Endothelial cell of umbilical vein (primary cell): ENCODE measurements at regions not wholly inside any gene's neighbourhood (a gene's known extent, or its start where the extent isn't known, plus 50 kb on each side); places are given as distances from the start of the nearest gene placed in this dataset.

Experiments used
- BruUV-seq: library from RNA; stranded (reverse); fragments of 400-500 nt; replicated peaks from 2 replicates; lab custom pipeline; 2021; lab: Mats Ljungman, UMichigan
- CTCF ChIA-PET: fragments of 300-600, 350-600 bp; sonication (Branson Sonifier 250); formaldehyde crosslinking; loops from one replicate; lab custom pipeline; 2021; ENCODE audit warnings: antibody characterized with exemption, inconsistent platforms; lab: Charles Lee
- POLR2A ChIA-PET: fragments of 300-600, 350-600 bp; sonication (Branson Sonifier 250); formaldehyde crosslinking; loops from one replicate; lab custom pipeline; 2021; ENCODE audit warnings: antibody characterized with exemption, inconsistent platforms; lab: Charles Lee
- DNase-seq: peaks from one replicate; pipeline ENCODE4 v3.0.0-alpha.2; 2011; ENCODE audit warnings: low read depth, low spot score
- FAIRE-seq: peaks from 2 replicates; lab custom pipeline; 2011; peaks lifted over from hg19 to GRCh38; lab: Jason Lieb, UNC
- H2AFZ ChIP-seq: 2 replicates; pipeline ENCODE4 v1.6.0; 2012; ENCODE audit warnings: low read depth, low read length, control low read depth, inconsistent platforms
- H3K27ac ChIP-seq: 2 replicates; pipeline ENCODE4 v1.5.1; 2011; ENCODE audit warnings: low read depth, mild to moderate bottlenecking, control low read depth, low read length, moderate library complexity; ENCODE audit not compliant: insufficient read depth
- H3K27me3 ChIP-seq, 2 experiments: 2 replicates each; pipeline versions ENCODE4 v1.6.0 to v1.6.1; 2011; ENCODE audit warnings: low read length in 2 of 2, mixed read lengths in 1 of 2; ENCODE audit not compliant: control insufficient read depth in 2 of 2, insufficient read depth in 2 of 2
- H3K36me3 ChIP-seq, 2 experiments: 2 replicates in 1 of 2; 3 replicates in 1 of 2; pipeline ENCODE4 v1.5.1; 2011; ENCODE audit warnings: low read length in 2 of 2, mild to moderate bottlenecking in 1 of 2, moderate library complexity in 1 of 2; ENCODE audit not compliant: control insufficient read depth in 2 of 2, insufficient read depth in 2 of 2; ENCODE audit errors: extremely low read depth in 1 of 2
- H3K4me1 ChIP-seq: 3 replicates; pipeline ENCODE4 v1.5.1; 2011; ENCODE audit warnings: mild to moderate bottlenecking, low read length; ENCODE audit not compliant: control insufficient read depth, insufficient read depth; ENCODE audit errors: extremely low read depth
- H3K4me2 ChIP-seq: 2 replicates; pipeline ENCODE4 v1.6.1; 2011; ENCODE audit warnings: low read length, control low read depth, mixed read lengths; ENCODE audit not compliant: insufficient read depth
- H3K4me3 ChIP-seq, 3 experiments: fragments of 200-600 bp in 1 of 3; sonication (generic), shearing (Covaris generic) in 1 of 3; replicated peaks in 1 of 3; 2 replicates each; pipeline ENCODE4 v1.5.1; 2011 to 2016; ENCODE audit warnings: control low read depth in 3 of 3, low read length in 3 of 3, mild to moderate bottlenecking in 2 of 3, inconsistent platforms in 1 of 3, low read depth in 1 of 3, moderate library complexity in 1 of 3; ENCODE audit not compliant: insufficient read depth in 1 of 3
- H3K79me2 ChIP-seq: 2 replicates; pipeline ENCODE4 v1.6.0; 2012; ENCODE audit warnings: low read length, inconsistent platforms; ENCODE audit not compliant: control insufficient read depth, insufficient read depth
- H3K9ac ChIP-seq: replicated peaks from 2 replicates; pipeline ENCODE3; 2011; ENCODE audit warnings: low read length, control low read depth; ENCODE audit not compliant: insufficient read depth; ENCODE audit errors: extremely low read depth
- H3K9me1 ChIP-seq: replicated peaks from 3 replicates; pipeline ENCODE4 v1.6.0; 2011; ENCODE audit warnings: mild to moderate bottlenecking, low read length; ENCODE audit not compliant: control insufficient read depth, insufficient read depth; ENCODE audit errors: extremely low read depth
- H3K9me3 ChIP-seq: replicated peaks from 2 replicates; pipeline ENCODE4 v1.5.1; 2012; ENCODE audit warnings: low read length, inconsistent platforms; ENCODE audit not compliant: control insufficient read depth, insufficient read depth
- H4K20me1 ChIP-seq: replicated peaks from 2 replicates; pipeline ENCODE3; 2011; ENCODE audit warnings: mild to moderate bottlenecking, low read length; ENCODE audit not compliant: control insufficient read depth, insufficient read depth; ENCODE audit errors: extremely low read depth
- CTCF ChIP-seq, 2 donors: IDR thresholded peaks; 1 replicate in 1 of 2; 2 replicates in 1 of 2; pipeline ENCODE4 v1.5.1; 2011; ENCODE audit warnings: low read length in 2 of 2, mild to moderate bottlenecking in 2 of 2, moderate library complexity in 2 of 2, control low read depth in 1 of 2, inconsistent platforms in 1 of 2, low read depth in 1 of 2; ENCODE audit not compliant: insufficient read depth in 1 of 2; ENCODE audit errors: extremely low read depth in 1 of 2
- EZH2 ChIP-seq: IDR thresholded peaks from 2 replicates; pipeline ENCODE4 v1.6.1; 2012; ENCODE audit warnings: borderline replicate concordance, low read depth, mild to moderate bottlenecking, moderate library complexity, low read length, inconsistent platforms; ENCODE audit not compliant: severe bottlenecking
- FOS ChIP-seq: IDR thresholded peaks from 2 replicates; pipeline ENCODE4 v1.6.1; 2011; ENCODE audit warnings: mild to moderate bottlenecking, low read length, moderate library complexity, borderline replicate concordance; ENCODE audit not compliant: insufficient read depth
- GATA2 ChIP-seq: IDR thresholded peaks from 2 replicates; pipeline ENCODE4 v1.7.0; 2011; ENCODE audit warnings: low read depth, mild to moderate bottlenecking, moderate library complexity, mixed read lengths, low read length; ENCODE audit not compliant: insufficient read length, insufficient read depth
- JUN ChIP-seq: IDR thresholded peaks from 2 replicates; pipeline ENCODE4 v1.6.1; 2011; ENCODE audit warnings: borderline replicate concordance, low read depth; ENCODE audit not compliant: insufficient read length, insufficient read depth
- MAX ChIP-seq: IDR thresholded peaks from 2 replicates; pipeline ENCODE4 v1.6.1; 2011; ENCODE audit not compliant: insufficient read depth, insufficient read length
- MYC ChIP-seq: IDR thresholded peaks from one replicate; pipeline ENCODE4 v1.6.1; 2011; ENCODE audit warnings: mild to moderate bottlenecking, low read depth, low read length
- POLR2A ChIP-seq: IDR thresholded peaks from 2 replicates; pipeline ENCODE4 v1.6.1; 2012; ENCODE audit warnings: low read depth, mild to moderate bottlenecking, control low read depth, low read length
- POLR2AphosphoS5 ChIP-seq: IDR thresholded peaks from 2 replicates; pipeline ENCODE4 v1.6.1; 2012; ENCODE audit warnings: low read depth, mild to moderate bottlenecking, control low read depth, low read length, moderate library complexity; ENCODE audit not compliant: insufficient read depth
- dilution Hi-C: fragments of 300-500 bp; cut with MboI; formaldehyde crosslinking; loops from one replicate; pipeline ENCODE4 v1.15.0; 2019; ENCODE audit warnings: low sequenced_read_pairs; ENCODE audit not compliant: extremely low pct_ligation_motif_present
- intact Hi-C: fragments of 100-400 bp; cut with micrococcal nuclease; formaldehyde crosslinking; loops from one replicate; pipeline ENCODE4 v1.10.0; 2022

- no peak overlapping the region for H2AFZ ChIP-seq
- TF ChIP-seq MAX: no peak
- TF ChIP-seq MYC: no peak
- TF ChIP-seq JUN: no peak
- no peak for TF ChIP-seq CTCF (IDR thresholded peaks at IDR 0.05; ENCODE audit: extremely low read depth in 1 of 2, insufficient read depth in 1 of 2, low read depth in 1 of 2, low read length in 2 of 2)
- no peak for TF ChIP-seq POLR2A
- no peak for TF ChIP-seq POLR2AphosphoS5
- TF ChIP-seq FOS: no peak
- TF ChIP-seq EZH2: no peak
- TF ChIP-seq GATA2: no peak
- no peak overlapping the region for H3K4me2 ChIP-seq
- intact Hi-C loops (no loop called here), dilution Hi-C loops (no loop called here)
- H3K27ac ChIP-seq: no peak overlapping the region
- DNase-seq (no peak), FAIRE-seq (no peak)
- H3K9ac ChIP-seq: no peak overlapping the region
- H3K36me3 ChIP-seq: no peaks in the 10 kb centered on the region
- ChIA-PET CTCF (no interaction called here), POLR2A (no interaction called here)
- H4K20me1 ChIP-seq: no peaks in the 10 kb centered on the region
- H3K27me3 ChIP-seq: no peaks in the 10 kb centered on the region
- H3K9me1 ChIP-seq: no peaks in the 10 kb centered on the region
- H3K79me2 ChIP-seq: no peaks in the 10 kb centered on the region
- H3K4me1 ChIP-seq: no peaks in the 10 kb centered on the region
- no peak overlapping the region for H3K4me3 ChIP-seq
- no TSS peak for BruUV-seq
- no peaks in the 10 kb centered on the region for H3K9me3 ChIP-seq
Observed at GRCh38 chr18:54726143-54726542, 102.1 kb upstream of the RAB27B start.
